Transverse colon (tissue), 4 donors: ENCODE measurements at regions not wholly inside any gene's neighbourhood (a gene's known extent, or its start where the extent isn't known, plus 50 kb on each side); places are given as distances from the start of the nearest gene placed in this dataset.

Source experiments
- DNase-seq: peaks from one replicate; pipeline ENCODE4 v3.0.0-alpha.2; 2019
- H3K27ac ChIP-seq, 4 donors: fragments of 200-600 bp; sonication (generic); 2 replicates each; pipeline ENCODE4 v1.5.1; 2016 to 2018; ENCODE audit warnings: inconsistent platforms in 4 of 4
- H3K27me3 ChIP-seq: fragments of 200-600 bp; sonication (generic); 2 replicates; pipeline ENCODE4 v1.5.1; 2017; ENCODE audit warnings: inconsistent platforms
- H3K36me3 ChIP-seq, 4 donors: fragments of 200-600 bp; sonication (generic); 2 replicates each; pipeline ENCODE4 v1.5.1; 2017 to 2019; ENCODE audit warnings: inconsistent platforms in 4 of 4
- H3K4me1 ChIP-seq, 4 donors: fragments of 200-600 bp; sonication (generic); 2 replicates each; pipeline ENCODE4 v1.5.1; 2017 to 2020; ENCODE audit warnings: inconsistent platforms in 4 of 4
- H3K4me3 ChIP-seq, 4 donors: fragments of 200-600 bp; sonication (generic); 1 replicate in 1 of 4; 2 replicates in 3 of 4; pipeline versions ENCODE4 v1.5.1 to v1.6.1; 2017 to 2019; ENCODE audit warnings: inconsistent platforms in 4 of 4
- H3K9me3 ChIP-seq, 2 donors: fragments of 200-600 bp; sonication (generic); 2 replicates each; pipeline ENCODE4 v1.5.1; 2017 to 2019; ENCODE audit warnings: inconsistent platforms in 2 of 2
- EP300 ChIP-seq: sonication (generic); formaldehyde crosslinking; IDR thresholded peaks from one replicate; pipeline ENCODE4 v1.6.1; 2017; ENCODE audit warnings: antibody characterized with exemption, low read depth
- POLR2A ChIP-seq: fragments of 450-650 bp; IDR thresholded peaks from one replicate; pipeline ENCODE4 v1.6.1; 2016; ENCODE audit warnings: antibody characterized with exemption, mild to moderate bottlenecking, moderate library complexity
- POLR2AphosphoS5 ChIP-seq, 3 donors: sonication (generic); formaldehyde crosslinking; IDR thresholded peaks; one replicate each; pipeline ENCODE4 v1.6.1; 2016; ENCODE audit warnings: antibody characterized with exemption in 3 of 3
- WGBS, 2 donors: methylation state at CpG; one replicate each; pipeline ENCODE4 v1.1.5; 2018; ENCODE audit warnings: low coverage in 1 of 2; 5-methylcytosine and 5-hydroxymethylcytosine counted together
- in situ Hi-C, 4 donors: fragments of 200-750 bp; cut with MboI; loops; one replicate each; pipeline versions ENCODE4 v1.15.0 to v1.15.1; 2017; ENCODE audit warnings: low sequenced_read_pairs in 3 of 4, low pct_ligation_motif_present in 1 of 4, low pct_unique_long_range_greater_than_20kb in 1 of 4
- intact Hi-C: fragments of 100-400 bp; cut with DNase I; formaldehyde crosslinking; loops from one replicate; pipeline ENCODE4 v1.15.1; 2023; ENCODE audit warnings: low total_unique reads
- TF ChIP-seq, protein P1 (sequence below), 5 experiments: fragments of 200-600 bp in 3 of 5; fragments of 450-650 bp in 2 of 5; sonication (generic) in 3 of 5; IDR thresholded peaks; 1 replicate in 2 of 5; 2 replicates in 3 of 5; pipeline ENCODE4 v1.5.1; 2016 to 2017; ENCODE audit warnings: antibody characterized with exemption in 5 of 5, inconsistent platforms in 3 of 5, mild to moderate bottlenecking in 2 of 5, moderate library complexity in 1 of 5

DNA sequence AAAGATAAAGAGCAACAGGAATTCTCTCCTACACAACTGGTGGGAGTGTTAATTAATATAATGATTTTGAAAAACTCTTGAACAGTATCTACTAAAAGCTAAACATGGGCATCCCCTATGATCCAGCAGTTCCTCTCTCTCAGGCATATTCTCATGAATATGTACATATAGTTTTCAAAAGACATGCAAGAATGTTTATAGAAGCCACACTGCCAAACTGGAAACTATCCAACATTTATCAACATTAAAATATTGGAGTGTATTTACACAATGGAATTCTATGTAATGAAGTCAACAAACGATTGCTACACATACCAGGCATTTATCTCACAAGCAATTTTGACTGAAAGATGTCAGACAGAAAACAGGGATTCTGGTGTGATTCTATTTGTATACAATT, 404.5 kb upstream of the ANKRD30A start:
- 18 to 31% methylated on average over 1 of the region's 1 CpG for WGBS, 2 donors
- H3K9me3 ChIP-seq, result no peaks in the 10 kb centered on the region
- DNase-seq, result no peak

DNA sequence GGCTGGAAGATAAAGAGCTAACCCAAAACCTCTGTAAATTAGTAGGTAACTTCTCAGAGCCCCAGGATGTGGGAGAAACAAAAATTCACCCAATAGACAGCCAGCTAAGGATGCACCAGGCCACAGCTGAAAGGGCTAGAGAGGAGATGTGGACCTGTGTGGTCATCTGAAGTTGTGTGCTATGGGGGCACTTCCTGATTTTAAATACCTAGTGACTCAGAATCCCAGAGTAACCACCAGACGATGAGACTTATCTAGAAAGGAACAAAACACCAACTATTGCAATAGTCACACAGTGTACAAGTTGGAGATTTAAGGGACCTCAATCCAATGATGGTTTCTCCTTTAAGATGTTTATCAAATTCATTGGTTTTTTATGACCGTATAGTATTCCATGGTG, 408.3 kb upstream of the ANKRD30A start:
- DNase-seq, result no peak
- Histone ChIP-seq H3K4me3 (no peak overlapping the region), H3K27me3 (no peaks in the 10 kb centered on the region), H3K4me1 (no peaks in the 10 kb centered on the region), H3K36me3 (no peaks in the 10 kb centered on the region), H3K27ac (no peak overlapping the region), H3K9me3 (no peaks in the 10 kb centered on the region)
- WGBS, 2 donors, result 85% methylated on average over 2 of the region's 2 CpGs
- in situ Hi-C loops, result no loop called here
- intact Hi-C loops, result no loop called here
- no peak for TF ChIP-seq POLR2AphosphoS5 (IDR thresholded peaks at IDR 0.05)

More for the DNA sequence above, 404.5 kb upstream of the ANKRD30A start:
- H3K36me3 ChIP-seq, result no peaks in the 10 kb centered on the region
- no peaks in the 10 kb centered on the region for H3K4me1 ChIP-seq
- TF ChIP-seq, protein P1, sequence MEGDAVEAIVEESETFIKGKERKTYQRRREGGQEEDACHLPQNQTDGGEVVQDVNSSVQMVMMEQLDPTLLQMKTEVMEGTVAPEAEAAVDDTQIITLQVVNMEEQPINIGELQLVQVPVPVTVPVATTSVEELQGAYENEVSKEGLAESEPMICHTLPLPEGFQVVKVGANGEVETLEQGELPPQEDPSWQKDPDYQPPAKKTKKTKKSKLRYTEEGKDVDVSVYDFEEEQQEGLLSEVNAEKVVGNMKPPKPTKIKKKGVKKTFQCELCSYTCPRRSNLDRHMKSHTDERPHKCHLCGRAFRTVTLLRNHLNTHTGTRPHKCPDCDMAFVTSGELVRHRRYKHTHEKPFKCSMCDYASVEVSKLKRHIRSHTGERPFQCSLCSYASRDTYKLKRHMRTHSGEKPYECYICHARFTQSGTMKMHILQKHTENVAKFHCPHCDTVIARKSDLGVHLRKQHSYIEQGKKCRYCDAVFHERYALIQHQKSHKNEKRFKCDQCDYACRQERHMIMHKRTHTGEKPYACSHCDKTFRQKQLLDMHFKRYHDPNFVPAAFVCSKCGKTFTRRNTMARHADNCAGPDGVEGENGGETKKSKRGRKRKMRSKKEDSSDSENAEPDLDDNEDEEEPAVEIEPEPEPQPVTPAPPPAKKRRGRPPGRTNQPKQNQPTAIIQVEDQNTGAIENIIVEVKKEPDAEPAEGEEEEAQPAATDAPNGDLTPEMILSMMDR (IDR thresholded peaks at IDR 0.05), result no peak
- no peak for TF ChIP-seq EP300
- TF ChIP-seq POLR2A, result no peak
- no peak for TF ChIP-seq POLR2AphosphoS5 (IDR thresholded peaks at IDR 0.05)
- in situ Hi-C loops (no loop called here), intact Hi-C loops (no loop called here)
- no peak overlapping the region for H3K27ac ChIP-seq
- no peak overlapping the region for H3K4me3 ChIP-seq
- H3K27me3 ChIP-seq, result no peaks in the 10 kb centered on the region

DNA sequence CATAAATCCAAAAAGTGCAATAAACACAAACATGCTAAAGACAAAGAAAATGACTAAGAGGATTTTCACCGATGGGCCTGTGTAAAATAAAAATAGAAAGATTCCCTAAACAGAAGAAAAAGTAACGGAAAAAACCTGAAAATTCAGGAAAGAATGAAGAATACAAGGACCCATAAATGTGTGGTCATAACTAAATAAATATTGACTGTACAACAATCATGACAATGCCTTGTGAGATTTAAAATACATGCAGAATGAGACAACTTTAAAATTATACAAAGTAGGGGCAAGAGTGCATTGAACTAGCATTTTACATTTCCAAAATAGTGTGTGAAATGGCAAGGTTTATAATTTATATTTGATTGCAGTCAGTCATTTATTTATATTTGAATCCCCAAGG, 409.1 kb upstream of the ANKRD30A start:
- no peak overlapping the region for H3K4me3 ChIP-seq
- no peaks in the 10 kb centered on the region for H3K9me3 ChIP-seq
- intact Hi-C loops (no loop called here), in situ Hi-C loops (no loop called here)
- no peaks in the 10 kb centered on the region for H3K36me3 ChIP-seq
- H3K4me1 ChIP-seq, result no peaks in the 10 kb centered on the region
- H3K27me3 ChIP-seq, result no peaks in the 10 kb centered on the region
- TF ChIP-seq POLR2AphosphoS5 (IDR thresholded peaks at IDR 0.05), result no peak
- TF ChIP-seq, protein P1 (IDR thresholded peaks at IDR 0.05), result no peak
- TF ChIP-seq POLR2A, result no peak
- no peak for TF ChIP-seq EP300
- no peak for DNase-seq
- H3K27ac ChIP-seq, result no peak overlapping the region
- WGBS, 2 donors, result 72 to 76% methylated on average over 2 of the region's 2 CpGs

DNA sequence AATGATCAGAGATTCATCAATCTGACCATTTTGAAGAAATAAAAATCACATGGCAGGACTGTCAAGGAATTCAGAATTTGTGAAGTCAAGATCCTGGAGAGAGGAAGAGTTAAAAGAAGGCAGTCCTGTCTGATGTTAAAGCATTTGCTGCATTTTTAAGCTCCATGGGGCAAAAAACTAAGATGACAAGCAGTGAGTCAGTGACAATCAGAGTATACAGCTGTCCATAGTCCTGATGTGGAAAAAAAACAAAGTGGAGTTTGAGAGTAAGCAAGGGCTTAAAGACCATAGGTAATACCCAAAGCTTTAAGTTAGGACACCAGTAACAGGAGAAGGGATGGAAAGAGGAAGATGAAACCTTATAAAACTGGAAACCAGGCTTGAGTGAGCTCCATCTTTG, 412.7 kb upstream of the ANKRD30A start:
- intact Hi-C loops, result no loop called here
- Histone ChIP-seq H3K4me3 (no peak overlapping the region), H3K9me3 (no peaks in the 10 kb centered on the region), H3K36me3 (no peaks in the 10 kb centered on the region), H3K4me1 (no peaks in the 10 kb centered on the region), H3K27me3 (no peaks in the 10 kb centered on the region), H3K27ac (no peak overlapping the region)
- in situ Hi-C loops, result no loop called here
- DNase-seq, result no peak
- TF ChIP-seq, protein P1 (IDR thresholded peaks at IDR 0.05), result no peak
- no peak for TF ChIP-seq EP300
- TF ChIP-seq POLR2AphosphoS5 (IDR thresholded peaks at IDR 0.05), result no peak
- no peak for TF ChIP-seq POLR2A

GRCh38 chr10:36711361-36711760, 414.0 kb upstream of the ANKRD30A start:
- H3K27me3 ChIP-seq, result no peaks in the 10 kb centered on the region
- WGBS, 2 donors, result 69 to 85% methylated on average over 4 of the region's 4 CpGs
- no peaks in the 10 kb centered on the region for H3K36me3 ChIP-seq
- H3K4me3 ChIP-seq, result no peak overlapping the region
- intact Hi-C loops (no loop called here), in situ Hi-C loops (no loop called here)
- no peak for DNase-seq
- no peak overlapping the region for H3K27ac ChIP-seq
- H3K4me1 ChIP-seq, result no peaks in the 10 kb centered on the region
- no peaks in the 10 kb centered on the region for H3K9me3 ChIP-seq
- TF ChIP-seq EP300 (no peak), POLR2A (no peak), POLR2AphosphoS5 (IDR thresholded peaks at IDR 0.05) (no peak)
- TF ChIP-seq, protein P1 (IDR thresholded peaks at IDR 0.05), result no peak
